Sigmoid colon (tissue), 3 donors: ENCODE measurements at regions not wholly inside any gene's neighbourhood (a gene's known extent, or its start where the extent isn't known, plus 50 kb on each side); places are given as distances from the start of the nearest gene placed in this dataset.

Experiments used
- CTCF ChIP-seq, 4 experiments: fragments of 450-650 bp in 3 of 4; fragments of 200-600 bp in 1 of 4; IDR thresholded peaks; one replicate each; pipeline ENCODE4 v1.5.1; 2016 to 2019; ENCODE audit warnings: antibody characterized with exemption in 4 of 4, mild to moderate bottlenecking in 3 of 4, moderate library complexity in 2 of 4
- POLR2A ChIP-seq, 2 donors: fragments of 450-650 bp; IDR thresholded peaks; one replicate each; pipeline ENCODE4 v1.6.1; 2016; ENCODE audit warnings: antibody characterized with exemption in 2 of 2, mild to moderate bottlenecking in 2 of 2, moderate library complexity in 2 of 2

- TF ChIP-seq POLR2A (IDR thresholded peaks at IDR 0.05) (no peak), CTCF (IDR thresholded peaks at IDR 0.05) (no peak)
These were observed 176.0 kb downstream of the OLFM4 start for GRCh38 chr13:53204598-53204997.
